ENCODE measurements at regions not wholly inside any gene's neighbourhood (a gene's known extent, or its start where the extent isn't known, plus 50 kb on each side); places are given as distances from the start of the nearest gene placed in this dataset.
"Not testable (repeated sequence)": the region's sequence is repeated elsewhere in the genome, so short reads cannot be mapped to it uniquely, and the experiment has no call there.

DNA sequence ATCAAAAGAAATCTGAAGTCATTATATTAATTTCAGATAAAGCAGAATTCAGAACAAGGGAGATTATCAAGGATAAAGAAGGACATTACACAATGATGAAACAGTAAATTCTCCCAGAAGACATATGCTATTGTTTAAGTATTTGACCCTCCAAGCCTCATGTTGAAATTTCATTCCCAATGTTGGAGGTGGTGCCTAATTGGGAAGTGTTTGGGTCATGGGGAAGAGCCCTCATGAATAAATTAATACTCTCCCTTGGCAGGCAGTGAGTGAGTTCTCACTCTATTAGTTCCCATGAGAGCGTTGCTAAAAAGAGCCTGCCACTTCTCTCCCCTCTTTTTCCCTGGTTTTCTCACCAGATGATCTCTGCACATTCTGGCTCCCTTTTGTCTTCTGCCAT lies 249.9 kb upstream of the GRIA3 start:
- Histone ChIP-seq H3K36me3 (replicated peaks) (no peaks in the 10 kb centered on the region), H3K4me3 (no peak overlapping the region), H3K4me1 (no peaks in the 10 kb centered on the region), H3K27me3 (ENCODE audit: low read depth) (no peaks in the 10 kb centered on the region), H3K9me3 (no peaks in the 10 kb centered on the region)
- DNase-seq (ENCODE audit: low spot score in 2 of 2) = no peak
- in situ Hi-C loops (cut with MboI; ENCODE audit: low sequenced_read_pairs) = no loop called here

DNA sequence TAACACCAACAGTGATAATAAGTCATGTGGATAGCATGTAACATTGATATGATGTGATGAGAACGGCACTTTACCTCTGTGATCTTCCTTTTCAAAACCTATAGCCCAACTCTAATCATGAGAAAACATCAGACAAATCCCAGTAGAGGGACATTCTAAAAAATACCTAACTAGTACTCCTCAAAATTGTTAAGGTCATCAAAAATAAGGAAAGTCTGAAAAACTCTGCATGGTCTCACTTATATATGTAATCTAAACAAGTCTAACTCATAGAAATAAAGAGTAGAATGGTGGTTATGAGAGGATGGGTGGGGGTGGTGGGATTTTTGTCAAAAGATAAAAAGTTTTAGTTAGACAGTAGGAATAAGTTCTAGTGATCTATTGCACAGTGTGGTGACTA lies 243.9 kb upstream of the GRIA3 start:
- Histone ChIP-seq H3K4me3 (no peak overlapping the region), H3K9me3 (no peaks in the 10 kb centered on the region), H3K4me1 (no peaks in the 10 kb centered on the region), H3K36me3 (replicated peaks) (no peaks in the 10 kb centered on the region), H3K27me3 (ENCODE audit: low read depth) (no peaks in the 10 kb centered on the region)
- no peak for DNase-seq (ENCODE audit: low spot score in 2 of 2)
- in situ Hi-C loops (cut with MboI; ENCODE audit: low sequenced_read_pairs) = no loop called here

DNA sequence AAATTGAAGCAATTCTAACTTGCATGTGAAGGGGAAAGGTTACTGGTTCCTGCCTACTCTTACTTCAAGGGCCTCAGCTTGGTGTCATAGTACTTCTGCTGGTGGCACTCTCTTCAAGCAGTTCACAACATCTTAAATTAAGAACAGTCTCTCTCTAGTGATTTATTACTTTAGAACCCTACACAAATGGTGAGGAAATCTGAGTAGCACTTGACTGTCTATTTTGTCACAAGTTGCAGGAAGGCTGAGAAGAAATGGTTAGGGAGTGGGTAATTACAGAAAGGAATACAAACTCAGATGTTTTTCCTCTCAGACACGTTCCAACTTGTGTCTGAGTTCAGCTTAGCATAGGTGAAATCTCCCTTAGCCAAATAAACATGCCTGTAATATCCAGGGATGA lies 242.3 kb upstream of the GRIA3 start:
- no peaks in the 10 kb centered on the region for H3K36me3 ChIP-seq (replicated peaks)
- no peak for DNase-seq (ENCODE audit: low spot score in 2 of 2)
- no peak overlapping the region for H3K4me3 ChIP-seq
- in situ Hi-C loops (cut with MboI; ENCODE audit: low sequenced_read_pairs) = no loop called here
- no peaks in the 10 kb centered on the region for H3K9me3 ChIP-seq
- H3K27me3 ChIP-seq (ENCODE audit: low read depth) = no peaks in the 10 kb centered on the region
- H3K4me1 ChIP-seq = no peaks in the 10 kb centered on the region

DNA sequence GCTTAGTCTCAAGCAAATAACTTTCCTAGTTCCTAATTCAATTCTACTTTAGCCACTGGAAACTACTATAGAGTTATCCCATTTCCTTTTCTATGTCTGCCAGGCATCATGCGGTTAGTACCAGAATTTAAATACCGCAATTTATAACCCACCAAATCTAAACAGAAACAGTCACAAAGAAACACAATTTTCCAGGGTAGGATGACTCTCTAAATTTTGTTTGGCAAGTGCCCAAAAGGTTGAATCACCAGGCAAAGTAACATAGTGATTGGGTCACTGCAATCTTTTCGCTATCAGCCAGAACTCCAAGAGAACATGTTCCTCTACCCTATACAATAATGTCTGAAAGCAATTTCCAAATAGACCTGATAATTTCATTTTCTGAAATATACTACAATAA lies 240.2 kb upstream of the GRIA3 start:
- H3K4me1 ChIP-seq = no peaks in the 10 kb centered on the region
- H3K4me3 ChIP-seq = no peak overlapping the region
- no peaks in the 10 kb centered on the region for H3K27me3 ChIP-seq (ENCODE audit: low read depth)
- H3K36me3 ChIP-seq (replicated peaks) = no peaks in the 10 kb centered on the region
- no peaks in the 10 kb centered on the region for H3K9me3 ChIP-seq
- no peak for DNase-seq (ENCODE audit: low spot score in 2 of 2)
- in situ Hi-C loops (cut with MboI; ENCODE audit: low sequenced_read_pairs) = no loop called here

DNA sequence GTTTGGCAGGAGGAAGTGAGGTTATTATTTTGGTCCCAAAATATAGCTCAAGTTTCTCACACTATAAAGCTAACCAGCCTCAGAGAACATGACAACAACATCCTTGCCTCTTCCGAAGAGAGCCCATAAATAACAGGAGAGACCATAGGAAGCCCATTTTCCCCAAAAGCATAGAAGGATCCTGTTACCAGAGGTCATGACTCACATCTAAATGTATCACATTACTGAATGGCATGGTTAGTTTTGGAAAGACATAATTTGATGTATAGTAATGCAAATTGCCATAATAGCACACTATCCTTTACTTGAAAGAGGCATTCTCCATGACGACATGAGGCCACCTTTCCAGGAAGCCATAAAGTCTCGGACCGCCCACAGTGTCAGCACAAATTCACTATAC lies 238.8 kb upstream of the GRIA3 start:
- Histone ChIP-seq H3K36me3 (replicated peaks) (no peaks in the 10 kb centered on the region), H3K27me3 (ENCODE audit: low read depth) (no peaks in the 10 kb centered on the region), H3K4me3 (no peak overlapping the region), H3K9me3 (no peaks in the 10 kb centered on the region), H3K4me1 (no peaks in the 10 kb centered on the region)
- in situ Hi-C loops (cut with MboI; ENCODE audit: low sequenced_read_pairs) = no loop called here
- DNase-seq (ENCODE audit: low spot score in 2 of 2) = no peak

DNA sequence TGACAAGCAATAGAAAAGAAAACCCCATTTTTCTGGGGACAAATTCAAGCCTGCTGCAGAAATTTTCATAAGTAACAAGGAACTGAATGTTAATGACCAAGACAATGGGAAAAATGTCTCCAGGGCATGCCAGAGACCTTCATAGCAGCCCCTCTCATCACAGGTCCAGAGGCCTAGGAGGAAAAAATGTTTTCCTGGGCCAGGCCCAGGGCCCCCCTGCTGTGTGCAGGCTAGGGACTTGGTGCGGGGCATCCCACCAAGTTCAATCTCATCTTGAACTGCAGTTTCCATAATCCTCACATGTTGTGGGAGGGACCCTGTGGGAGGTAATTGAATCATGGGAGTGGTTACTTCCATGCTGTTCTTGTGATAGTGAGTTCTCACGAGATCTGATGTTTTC lies 211.5 kb upstream of the GRIA3 start:
- Histone ChIP-seq H3K27me3 (ENCODE audit: low read depth) (no peaks in the 10 kb centered on the region), H3K9me3 (no peaks in the 10 kb centered on the region), H3K4me3 (no peak overlapping the region), H3K4me1 (no peaks in the 10 kb centered on the region), H3K36me3 (replicated peaks) (no peaks in the 10 kb centered on the region)
- in situ Hi-C loops (cut with MboI; ENCODE audit: low sequenced_read_pairs) = no loop called here
- DNase-seq (ENCODE audit: low spot score in 2 of 2) = no peak

DNA sequence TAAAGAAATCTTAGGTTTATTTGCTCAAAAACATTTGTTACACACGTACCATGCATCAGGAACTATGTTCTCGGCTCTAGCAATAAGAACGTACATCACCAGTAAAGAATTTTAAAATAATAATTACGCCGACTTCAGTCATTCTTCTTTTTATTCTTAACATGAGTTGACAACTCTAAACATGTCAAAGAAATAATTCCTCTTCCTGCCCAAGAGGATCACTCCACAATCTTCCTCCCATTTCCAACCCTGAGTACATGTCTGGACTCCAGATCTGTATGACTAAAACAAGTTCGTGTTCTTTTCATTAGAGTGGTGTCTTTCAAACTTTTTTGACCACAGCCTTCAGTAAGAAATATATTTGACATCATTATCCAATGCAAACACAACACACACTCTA lies 201.6 kb upstream of the GRIA3 start:
- no peak for DNase-seq (ENCODE audit: low spot score in 2 of 2)
- Histone ChIP-seq H3K4me1 (no peaks in the 10 kb centered on the region), H3K27me3 (ENCODE audit: low read depth) (no peaks in the 10 kb centered on the region), H3K36me3 (replicated peaks) (no peaks in the 10 kb centered on the region), H3K9me3 (no peaks in the 10 kb centered on the region), H3K4me3 (no peak overlapping the region)
- in situ Hi-C loops (cut with MboI; ENCODE audit: low sequenced_read_pairs) = no loop called here

DNA sequence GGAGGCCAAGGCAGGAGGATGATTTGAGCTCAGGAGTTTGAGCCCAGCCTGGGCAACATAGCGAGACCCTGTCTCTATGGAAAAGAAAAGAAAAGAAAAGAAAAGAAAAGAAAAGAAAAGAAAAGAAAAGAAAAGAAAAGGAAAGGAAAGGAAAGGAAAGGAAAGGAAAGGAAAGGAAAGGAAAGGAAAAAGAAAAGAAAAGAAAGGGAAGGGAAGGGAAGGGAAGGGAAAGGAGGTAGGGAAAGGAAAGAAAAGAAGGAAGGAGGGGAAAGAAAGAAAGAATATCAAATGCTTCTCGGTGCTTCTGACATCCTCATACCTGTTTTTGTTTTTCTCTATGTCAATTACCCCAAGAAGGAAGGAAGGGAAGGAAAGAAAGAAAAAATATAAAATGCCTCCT lies 181.2 kb upstream of the GRIA3 start:
- in situ Hi-C loops (cut with MboI; ENCODE audit: low sequenced_read_pairs); H3K36me3 ChIP-seq (replicated peaks); H3K27me3 ChIP-seq (ENCODE audit: low read depth); H3K4me1 ChIP-seq; H3K9me3 ChIP-seq; H3K4me3 ChIP-seq; DNase-seq (ENCODE audit: low spot score in 2 of 2): not testable (repeated sequence)

DNA sequence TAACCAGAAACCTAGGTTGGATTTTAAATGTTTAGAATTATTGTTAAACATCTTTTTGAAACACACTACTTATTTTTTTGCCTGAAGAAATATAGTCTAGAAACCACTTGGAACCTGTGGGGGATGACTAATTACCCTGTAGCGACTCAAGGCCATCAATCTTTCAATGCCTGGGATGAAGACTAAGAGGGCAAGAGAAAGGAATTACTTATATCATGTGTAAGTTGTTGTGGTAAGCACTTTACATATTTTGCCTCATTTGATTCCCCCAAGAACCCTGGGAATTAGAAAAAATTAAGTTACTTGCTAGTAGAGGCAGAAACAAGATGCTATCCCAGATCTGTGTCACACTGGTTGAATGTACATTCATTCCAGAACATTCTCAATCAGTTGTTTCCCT lies 170.9 kb upstream of the GRIA3 start:
- H3K27me3 ChIP-seq (ENCODE audit: low read depth) = no peaks in the 10 kb centered on the region
- in situ Hi-C loops (cut with MboI; ENCODE audit: low sequenced_read_pairs) = no loop called here
- no peak for DNase-seq (ENCODE audit: low spot score in 2 of 2)
- H3K36me3 ChIP-seq (replicated peaks) = no peaks in the 10 kb centered on the region
- no peaks in the 10 kb centered on the region for H3K4me1 ChIP-seq
- H3K4me3 ChIP-seq = no peak overlapping the region
- H3K9me3 ChIP-seq = no peaks in the 10 kb centered on the region

DNA sequence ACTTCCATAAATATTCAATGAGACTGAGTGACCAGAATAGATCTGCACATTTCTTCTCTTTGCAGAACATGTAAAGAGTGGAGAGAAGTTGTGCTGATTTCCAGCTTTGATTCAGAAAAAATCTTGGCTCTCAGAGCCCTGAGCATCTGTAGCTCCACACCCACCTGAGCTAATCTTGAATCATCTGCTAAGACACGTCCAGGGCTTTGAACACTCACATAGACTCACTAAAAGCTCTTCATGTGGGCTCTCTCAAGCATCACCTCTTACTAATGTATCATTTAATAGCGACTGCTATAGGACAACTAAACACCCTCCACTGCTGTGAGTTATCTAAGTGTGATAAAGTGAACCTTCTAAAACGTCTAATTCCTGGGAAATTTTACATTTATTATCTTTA lies 147.7 kb upstream of the GRIA3 start:
- H3K4me1 ChIP-seq = no peaks in the 10 kb centered on the region
- H3K4me3 ChIP-seq = no peak overlapping the region
- no peaks in the 10 kb centered on the region for H3K27me3 ChIP-seq (ENCODE audit: low read depth)
- H3K9me3 ChIP-seq = no peaks in the 10 kb centered on the region
- in situ Hi-C loops (cut with MboI; ENCODE audit: low sequenced_read_pairs) = no loop called here
- no peak for DNase-seq (ENCODE audit: low spot score in 2 of 2)
- H3K36me3 ChIP-seq (replicated peaks) = no peaks in the 10 kb centered on the region

DNA sequence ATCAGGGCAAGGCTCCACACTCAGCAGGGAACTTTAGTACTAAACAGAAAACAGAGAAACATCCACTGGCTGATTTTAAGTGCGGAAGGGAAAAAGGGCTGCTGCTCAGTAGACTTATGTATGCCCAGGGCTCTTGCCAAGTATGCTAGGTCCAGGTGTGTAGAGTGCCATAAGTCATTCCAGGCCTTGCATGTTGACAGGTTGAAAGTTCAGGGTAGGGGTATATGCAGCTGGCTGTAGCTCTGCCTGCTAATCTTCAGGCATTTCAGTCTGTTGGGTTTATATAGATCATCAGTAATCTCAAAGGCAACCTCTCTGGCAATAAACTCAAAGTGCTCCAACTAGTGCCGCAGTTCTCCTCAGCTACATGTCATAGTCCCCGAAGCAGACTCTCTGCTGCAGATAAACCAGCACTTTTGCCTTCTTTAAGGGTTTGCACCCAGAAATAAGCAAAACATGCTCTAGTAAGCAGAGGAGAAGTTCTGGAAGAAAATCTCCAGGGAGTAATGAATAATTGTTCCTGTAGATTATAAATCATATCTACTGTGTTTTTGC lies 134.9 kb upstream of the GRIA3 start:
- no peak for DNase-seq (ENCODE audit: low spot score in 2 of 2)
- H3K36me3 ChIP-seq (replicated peaks) = no peaks in the 10 kb centered on the region
- no peaks in the 10 kb centered on the region for H3K9me3 ChIP-seq
- H3K4me3 ChIP-seq = no peak overlapping the region
- in situ Hi-C loops (cut with MboI; ENCODE audit: low sequenced_read_pairs) = no loop called here
- no peaks in the 10 kb centered on the region for H3K4me1 ChIP-seq
- no peaks in the 10 kb centered on the region for H3K27me3 ChIP-seq (ENCODE audit: low read depth)

DNA sequence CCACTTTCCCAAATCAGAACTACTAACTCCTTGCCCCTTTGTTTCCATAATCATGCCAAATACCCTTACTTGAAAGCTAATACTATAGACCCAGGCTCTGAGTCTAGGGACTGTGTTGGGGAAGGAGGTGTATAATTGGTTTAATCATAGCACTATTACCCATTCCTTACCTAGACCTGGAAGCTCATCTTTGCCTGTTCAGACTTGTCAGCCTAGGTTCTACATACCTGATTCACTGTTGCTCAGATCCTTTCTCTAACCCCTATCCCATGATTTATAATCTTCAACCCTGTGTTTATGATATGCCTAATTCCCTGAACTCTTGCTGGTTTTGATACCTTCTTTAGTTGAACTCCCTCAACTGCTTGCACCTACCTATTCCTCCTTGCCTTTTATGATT lies 123.1 kb upstream of the GRIA3 start:
- Histone ChIP-seq H3K36me3 (replicated peaks) (no peaks in the 10 kb centered on the region), H3K4me1 (no peaks in the 10 kb centered on the region), H3K9me3 (no peaks in the 10 kb centered on the region), H3K27me3 (ENCODE audit: low read depth) (no peaks in the 10 kb centered on the region), H3K4me3 (no peak overlapping the region)
- in situ Hi-C loops (cut with MboI; ENCODE audit: low sequenced_read_pairs) = no loop called here
- DNase-seq (ENCODE audit: low spot score in 2 of 2) = no peak

DNA sequence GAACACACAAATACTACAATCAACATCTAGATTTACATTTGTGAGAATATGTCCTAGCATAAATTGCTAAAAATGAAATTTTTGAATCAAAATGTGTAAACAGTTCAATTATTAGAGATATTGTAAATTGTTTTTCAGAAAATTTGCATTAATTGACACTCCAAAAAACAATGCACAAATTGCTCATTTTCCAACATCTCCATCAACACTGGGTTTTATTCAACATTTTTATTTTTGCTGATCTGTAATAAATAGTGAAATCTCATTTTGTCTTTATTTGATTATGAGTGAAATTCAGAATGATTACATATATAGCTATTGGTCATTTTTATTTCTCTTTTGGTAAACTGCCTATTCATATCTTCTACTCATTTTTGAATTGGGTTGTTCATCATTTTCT lies 120.0 kb upstream of the GRIA3 start:
- Histone ChIP-seq H3K4me1 (no peaks in the 10 kb centered on the region), H3K36me3 (replicated peaks) (no peaks in the 10 kb centered on the region), H3K4me3 (no peak overlapping the region), H3K27me3 (ENCODE audit: low read depth) (no peaks in the 10 kb centered on the region), H3K9me3 (no peaks in the 10 kb centered on the region)
- in situ Hi-C loops (cut with MboI; ENCODE audit: low sequenced_read_pairs) = no loop called here
- DNase-seq (ENCODE audit: low spot score in 2 of 2) = no peak

DNA sequence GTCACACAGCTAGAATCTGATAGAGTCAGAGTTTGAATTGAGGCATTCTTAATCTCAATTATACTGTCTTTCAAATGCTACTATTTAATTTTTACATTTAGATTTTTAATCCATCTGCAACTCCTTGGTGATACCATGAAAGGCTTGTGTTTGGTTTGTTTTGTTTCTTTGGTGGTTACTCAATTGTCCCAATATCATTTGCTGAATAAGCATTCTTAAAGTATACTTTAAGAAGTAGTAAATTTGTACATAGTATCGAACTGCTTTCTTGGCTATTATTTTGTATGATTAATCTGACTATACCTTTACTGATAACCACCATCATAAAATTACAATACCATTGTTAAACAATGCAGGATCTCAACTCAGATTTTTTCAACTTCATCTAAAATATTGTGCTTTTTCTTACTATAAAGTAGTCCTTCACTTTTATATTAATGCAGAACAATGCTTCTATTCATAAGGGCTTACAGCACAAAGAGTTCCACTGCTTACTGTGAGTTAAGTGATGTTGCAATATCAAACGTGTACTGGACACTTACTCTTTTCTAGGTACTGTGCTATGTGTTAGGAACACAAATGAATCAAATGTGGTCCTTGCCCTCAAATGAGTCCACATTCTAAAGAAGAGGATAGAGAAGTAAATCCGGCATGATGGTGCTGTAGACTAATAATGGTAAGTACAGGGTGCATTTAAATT lies 111.2 kb upstream of the GRIA3 start:
- no peaks in the 10 kb centered on the region for H3K27me3 ChIP-seq (ENCODE audit: low read depth)
- in situ Hi-C loops (cut with MboI; ENCODE audit: low sequenced_read_pairs) = no loop called here
- no peak overlapping the region for H3K4me3 ChIP-seq
- H3K4me1 ChIP-seq = no peaks in the 10 kb centered on the region
- H3K9me3 ChIP-seq = no peaks in the 10 kb centered on the region
- no peak for DNase-seq (ENCODE audit: low spot score in 2 of 2)
- H3K36me3 ChIP-seq (replicated peaks) = no peaks in the 10 kb centered on the region

DNA sequence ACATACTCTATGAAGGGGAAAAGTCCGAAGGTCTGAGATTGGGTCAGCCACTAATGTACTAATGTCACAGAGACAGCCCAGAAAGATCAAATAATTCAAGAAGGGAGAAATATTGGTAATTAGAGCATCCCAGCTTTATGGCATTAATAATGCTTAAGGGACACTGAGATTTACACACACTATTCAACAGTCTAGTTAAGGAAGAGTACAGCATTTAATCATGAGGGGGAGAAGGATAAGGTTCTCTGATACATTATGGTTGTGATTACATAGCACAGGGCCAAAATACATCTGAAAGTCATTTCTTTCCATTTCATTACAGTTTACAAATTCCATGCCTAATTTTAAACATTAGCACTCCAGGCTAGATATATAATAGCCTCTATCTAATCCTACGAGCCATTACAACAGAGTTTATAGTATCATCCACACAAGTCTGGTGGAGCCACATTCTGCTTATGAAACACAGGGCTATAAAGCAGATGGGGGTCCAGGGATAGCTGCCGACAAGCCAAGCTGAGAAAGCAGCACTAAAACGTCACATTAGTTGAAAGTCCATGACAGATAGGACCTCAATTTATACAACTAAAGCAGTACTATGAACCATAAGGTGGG lies 108.0 kb upstream of the GRIA3 start:
- no peak for DNase-seq (ENCODE audit: low spot score in 2 of 2)
- Histone ChIP-seq H3K27me3 (ENCODE audit: low read depth) (no peaks in the 10 kb centered on the region), H3K36me3 (replicated peaks) (no peaks in the 10 kb centered on the region), H3K4me1 (no peaks in the 10 kb centered on the region), H3K4me3 (no peak overlapping the region), H3K9me3 (no peaks in the 10 kb centered on the region)
- in situ Hi-C loops (cut with MboI; ENCODE audit: low sequenced_read_pairs) = no loop called here

Measured in HAP-1 (cell line).